RWPE1 (cell line): ENCODE measurements at regions not wholly inside any gene's neighbourhood (a gene's known extent, or its start where the extent isn't known, plus 50 kb on each side); places are given as distances from the start of the nearest gene placed in this dataset.

Experiments used
- CTCF ChIA-PET: fragments of 350-600 bp; sonication (Branson Sonifier 250); formaldehyde crosslinking; extraction: SDS; loops from one replicate; lab custom pipeline; 2021; lab: Yijun Ruan, JAX
- POLR2A ChIA-PET: fragments of 400-600 bp; formaldehyde crosslinking; extraction: SDS; loops from one replicate; lab custom pipeline; 2020; ENCODE audit warnings: antibody characterized with exemption; ENCODE audit not compliant: low non-redundant PET; lab: Yijun Ruan, JAX
- DNase-seq: peaks from one replicate; pipeline ENCODE4 v3.0.0; 2012; ENCODE audit warnings: low spot score
- H3K27ac ChIP-seq: fragments of 450-650 bp; 2 replicates; pipeline ENCODE4 v1.5.1; 2017
- CTCF ChIP-seq: fragments of 450-650 bp; conservative IDR thresholded peaks from 2 replicates; pipeline ENCODE4 v1.5.1; 2017; ENCODE audit warnings: low read depth, mild to moderate bottlenecking

- ChIA-PET POLR2A (no interaction called here), CTCF (interaction anchor here (0.6 to 0.7 kb wide), 2 partner anchors 83 to 252 kb away, joined by 4 to 5 read pairs; no protein-coding TSS in a partner anchor)
- DNase-seq, result no peak
- no peak overlapping the region for H3K27ac ChIP-seq
- TF ChIP-seq CTCF, result no peak
Observed at GRCh38 chr10:128528167-128528566, 401.9 kb upstream of the MKI67 start.

GRCh38 chr10:128528781-128529180 is 402.6 kb upstream of the MKI67 start:
- DNase-seq, result no peak
- H3K27ac ChIP-seq, result no peak overlapping the region
- CTCF ChIA-PET, result interaction anchor here (0.6 to 0.7 kb wide), 2 partner anchors 82 to 253 kb away, joined by 4 to 5 read pairs; no protein-coding TSS in a partner anchor
- TF ChIP-seq CTCF, result no peak
- POLR2A ChIA-PET, result no interaction called here

- POLR2A ChIA-PET, result no interaction called here
- no peak for TF ChIP-seq CTCF
Observed at GRCh38 chr10:128529225-128529624, 403.0 kb upstream of the MKI67 start.

GRCh38 chr10:128530301-128530700 is 404.1 kb upstream of the MKI67 start:
- CTCF ChIA-PET, result no interaction called here
- no peak for TF ChIP-seq CTCF
- DNase-seq, result peak; percentile 23
- POLR2A ChIA-PET, result no interaction called here
- H3K27ac ChIP-seq, result no peak overlapping the region

More at GRCh38 chr10:128529225-128529624, 403.0 kb upstream of the MKI67 start:
- no peak overlapping the region for H3K27ac ChIP-seq
- CTCF ChIA-PET, result no interaction called here
- DNase-seq, result no peak

- DNase-seq, result no peak
- ChIA-PET CTCF (no interaction called here), POLR2A (no interaction called here)
- TF ChIP-seq CTCF, result no peak
- no peak overlapping the region for H3K27ac ChIP-seq
Observed at GRCh38 chr10:128530946-128531345, 404.7 kb upstream of the MKI67 start.

- no peak for DNase-seq
- POLR2A ChIA-PET, result no interaction called here
- CTCF ChIA-PET, result no interaction called here
- no peak overlapping the region for H3K27ac ChIP-seq
- TF ChIP-seq CTCF, result no peak
Observed at GRCh38 chr10:128534686-128535085, 408.5 kb upstream of the MKI67 start.
